NCI-H2029 (cell line): ENCODE measurements at regions not wholly inside any gene's neighbourhood (a gene's known extent, or its start where the extent isn't known, plus 50 kb on each side); places are given as distances from the start of the nearest gene placed in this dataset.

Experiments used
- DNase-seq: peaks from one replicate; lab custom pipeline; 2025; lab: John Stamatoyannopoulos, UW

DNA sequence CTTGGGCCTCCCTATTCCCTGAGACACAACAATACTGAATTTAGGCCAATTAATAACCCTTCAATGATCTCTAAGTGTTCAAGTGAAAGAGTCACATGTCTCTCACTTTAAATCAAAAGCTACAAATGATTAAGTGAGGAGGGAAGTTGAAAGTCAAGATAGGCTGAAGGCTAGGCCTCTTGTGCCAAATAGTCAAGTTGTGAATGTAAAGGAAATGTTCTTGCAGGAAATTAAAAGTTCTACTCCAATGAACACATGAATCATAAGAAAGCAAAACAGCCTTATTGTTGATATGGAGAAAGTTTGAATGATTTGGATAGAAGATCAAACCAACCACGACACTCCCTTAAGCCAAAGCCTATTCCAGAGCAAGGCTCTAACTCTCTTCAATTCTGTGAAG is 286.9 kb downstream of the MEIS1 start:
- no peak for DNase-seq

DNA sequence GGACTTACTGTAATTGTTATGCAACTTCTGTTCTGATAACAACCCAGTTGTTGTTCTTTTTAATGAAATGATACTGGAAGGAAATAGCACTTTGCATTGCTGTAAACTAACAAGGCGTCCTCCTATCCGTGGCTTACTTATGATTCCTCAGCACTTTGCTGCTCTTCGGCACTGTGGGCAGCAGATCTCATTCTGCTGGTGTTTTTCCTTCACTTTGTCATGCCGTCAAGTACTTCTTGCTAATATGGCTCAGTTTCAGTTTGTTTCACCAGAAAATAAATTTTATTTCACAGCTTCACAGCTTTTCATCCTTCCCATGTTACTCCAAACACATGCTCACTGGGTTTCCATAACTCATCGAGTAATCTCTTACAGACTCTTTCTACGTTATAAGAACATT is 289.3 kb downstream of the MEIS1 start:
- no peak for DNase-seq

- DNase-seq, result no peak
Measured at GRCh38 chr2:66729416-66730330, 294.7 kb downstream of the MEIS1 start.

GRCh38 chr2:66730441-66730840 is 295.5 kb downstream of the MEIS1 start:
- no peak for DNase-seq

DNA sequence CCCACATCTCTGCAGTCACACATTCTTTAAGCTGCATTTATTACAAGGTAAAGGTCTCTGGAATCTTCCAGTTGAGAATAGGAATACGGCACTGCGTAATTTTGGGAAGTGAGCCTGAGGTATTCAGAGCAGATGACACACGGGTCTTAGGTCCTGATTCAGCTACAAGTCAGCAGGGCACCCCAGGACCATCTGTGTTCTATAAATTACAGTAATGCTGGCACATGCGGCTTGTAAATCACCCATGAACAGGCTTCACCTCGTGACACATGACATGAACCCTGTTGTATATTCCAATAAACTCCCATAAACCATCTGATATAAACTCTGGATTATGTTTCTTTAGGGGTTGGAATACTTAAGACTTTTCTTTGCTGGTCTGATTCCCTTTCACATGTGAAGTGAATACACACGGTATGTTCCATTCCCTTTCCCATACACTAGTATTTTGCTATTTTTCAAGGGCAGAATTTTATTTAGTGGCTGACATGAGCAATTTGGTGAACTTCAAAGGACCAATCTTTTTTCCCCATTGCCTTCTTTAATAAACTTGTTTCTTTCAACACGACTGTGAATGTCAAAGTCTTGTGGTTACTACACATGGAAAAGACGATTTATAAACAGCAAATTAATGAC is 298.6 kb downstream of the MEIS1 start:
- no peak for DNase-seq

DNA sequence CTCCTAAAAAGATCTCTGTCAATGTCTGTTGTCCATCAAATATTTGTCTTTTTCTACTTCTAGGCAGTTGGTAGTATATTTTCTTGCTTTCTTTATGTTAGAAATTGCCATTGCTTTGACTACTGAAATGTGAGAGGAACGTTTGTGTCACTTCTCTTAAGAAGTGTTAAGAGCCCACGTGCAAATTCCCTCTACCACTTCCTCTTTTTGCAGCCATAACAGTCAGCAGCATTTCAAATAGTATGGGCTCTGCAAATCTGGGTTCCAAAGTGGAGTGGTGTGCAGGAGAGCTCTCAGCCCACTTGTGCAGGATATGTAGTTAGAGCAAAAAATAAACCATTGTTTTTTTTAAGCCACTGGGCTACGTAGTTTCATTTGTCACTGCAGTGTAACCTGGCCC is 314.0 kb downstream of the MEIS1 start:
- no peak for DNase-seq

DNA sequence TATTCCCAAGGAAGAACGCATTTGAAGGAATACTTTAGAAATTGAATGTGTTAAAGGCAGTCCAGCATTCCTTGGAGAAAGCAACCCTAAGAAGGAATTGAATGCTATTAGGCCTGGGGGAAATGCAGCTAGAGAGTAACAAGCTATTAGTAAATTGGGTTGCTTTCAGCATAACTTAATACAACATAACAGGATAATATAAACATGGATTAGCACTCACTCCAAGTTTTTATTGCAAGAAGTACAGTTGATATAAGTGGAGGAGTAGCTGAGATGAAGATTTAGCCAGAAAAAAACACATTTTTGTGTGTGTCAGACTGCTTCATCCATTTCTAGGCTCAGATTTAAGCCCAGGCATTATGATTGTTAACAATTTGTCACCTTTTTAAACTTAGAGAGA is 314.6 kb downstream of the MEIS1 start:
- DNase-seq, result no peak

- DNase-seq, result no peak
Measured at GRCh38 chr2:66753257-66753656, 318.3 kb downstream of the MEIS1 start.

DNA sequence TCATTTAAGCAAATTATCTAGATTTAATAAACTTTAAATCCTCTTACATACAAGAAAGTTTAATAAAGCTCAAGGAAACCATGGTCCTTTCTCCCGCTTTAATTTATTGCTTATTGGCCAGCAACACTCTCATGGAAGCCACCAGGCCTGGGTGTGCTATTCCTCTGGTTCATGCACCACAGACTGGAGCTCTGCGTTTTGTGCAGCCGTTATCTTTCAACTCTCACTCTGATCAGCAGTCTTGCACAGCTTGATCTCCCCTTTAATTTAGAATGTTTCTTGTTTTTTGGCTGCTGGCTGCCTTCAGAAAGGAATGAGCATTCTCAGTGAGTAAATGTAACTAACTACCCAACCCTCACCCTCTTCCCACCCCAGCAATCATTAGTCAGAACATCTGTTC is 318.7 kb downstream of the MEIS1 start:
- DNase-seq, result no peak

- DNase-seq, result no peak
Measured at GRCh38 chr2:66755974-66756373, 321.0 kb downstream of the MEIS1 start.

DNA sequence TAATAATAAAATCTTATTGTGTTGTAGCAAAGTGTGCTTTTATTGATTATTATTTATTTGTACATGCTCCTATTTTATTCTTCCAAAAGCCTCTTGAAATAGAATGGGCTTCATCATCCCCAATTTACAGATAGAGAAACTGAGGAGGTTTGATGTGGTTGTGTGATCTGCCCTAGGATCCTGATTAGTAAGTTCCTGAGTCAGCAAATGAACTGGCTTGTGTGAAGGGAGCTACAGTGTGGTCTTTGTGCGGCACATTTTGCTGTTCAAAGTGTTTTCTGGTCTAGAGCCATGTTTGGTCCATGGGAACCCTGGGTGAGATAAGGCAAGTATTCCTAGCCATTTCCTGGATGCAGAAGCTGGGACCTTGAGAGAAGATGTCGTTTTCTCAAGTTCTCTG is 326.9 kb downstream of the MEIS1 start:
- DNase-seq, result no peak

- DNase-seq, result no peak
Measured at GRCh38 chr2:66762761-66763160, 327.8 kb downstream of the MEIS1 start.

- DNase-seq, result no peak
Measured at GRCh38 chr2:66766582-66766981, 331.7 kb downstream of the MEIS1 start.

GRCh38 chr2:66771359-66771976 is 336.5 kb downstream of the MEIS1 start:
- no peak for DNase-seq

GRCh38 chr2:66772618-66773017 is 337.7 kb downstream of the MEIS1 start:
- DNase-seq, result no peak

DNA sequence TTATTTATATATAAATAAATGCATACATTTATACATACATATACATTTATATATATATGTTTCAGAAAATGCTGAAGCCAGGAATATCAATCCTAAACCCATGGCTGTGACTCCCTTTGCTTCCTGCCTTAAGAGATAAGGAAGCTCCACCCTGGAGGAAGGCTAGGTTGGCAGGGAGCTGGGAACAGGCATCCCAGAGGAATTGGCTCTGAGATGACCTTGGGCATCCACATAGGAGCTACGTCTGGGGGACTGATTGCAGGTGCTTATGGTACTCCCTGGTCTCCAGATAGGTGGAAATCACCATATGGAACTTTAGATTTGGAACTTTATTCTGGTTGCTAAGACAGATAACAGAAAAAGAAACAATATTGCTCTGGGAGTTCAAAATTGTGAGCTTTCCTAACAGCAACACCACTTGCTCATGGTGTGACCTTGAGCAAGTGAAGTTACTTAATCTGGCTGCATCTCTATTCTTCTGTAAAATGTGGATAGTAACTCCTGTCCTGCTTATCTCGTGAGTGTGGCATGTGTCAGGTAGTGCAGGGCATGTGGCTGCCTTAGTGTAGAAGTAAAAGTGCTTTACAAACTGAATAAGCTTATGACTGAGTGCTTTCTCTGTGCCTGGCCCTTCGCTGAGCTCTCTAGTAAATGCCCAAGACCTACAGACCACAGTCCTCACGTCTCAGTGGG is 341.0 kb downstream of the MEIS1 start:
- no peak for DNase-seq

DNA sequence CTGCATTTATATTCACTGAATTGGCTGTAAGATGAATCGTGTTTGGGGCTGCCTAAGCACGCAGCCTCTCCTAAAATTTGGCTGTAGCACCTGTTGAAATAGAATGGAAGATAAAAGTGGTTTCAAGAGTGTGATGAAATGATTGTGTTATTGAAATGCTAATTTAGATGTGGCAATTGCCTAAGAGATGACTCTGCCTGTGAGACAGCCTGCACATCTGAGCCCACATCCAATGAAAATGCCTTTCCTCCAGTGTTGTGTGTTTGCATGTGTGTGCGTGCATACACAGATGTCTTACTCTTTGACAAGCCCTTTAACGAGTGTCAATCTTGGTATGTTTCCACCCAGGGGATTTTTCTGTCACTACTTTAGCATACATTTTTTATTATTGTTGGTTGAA is 346.9 kb downstream of the MEIS1 start:
- DNase-seq, result no peak

- no peak for DNase-seq
Measured at GRCh38 chr2:66782780-66783361, 347.9 kb downstream of the MEIS1 start.

- DNase-seq, result no peak
Measured at GRCh38 chr2:66789741-66790140, 354.8 kb downstream of the MEIS1 start.

DNA sequence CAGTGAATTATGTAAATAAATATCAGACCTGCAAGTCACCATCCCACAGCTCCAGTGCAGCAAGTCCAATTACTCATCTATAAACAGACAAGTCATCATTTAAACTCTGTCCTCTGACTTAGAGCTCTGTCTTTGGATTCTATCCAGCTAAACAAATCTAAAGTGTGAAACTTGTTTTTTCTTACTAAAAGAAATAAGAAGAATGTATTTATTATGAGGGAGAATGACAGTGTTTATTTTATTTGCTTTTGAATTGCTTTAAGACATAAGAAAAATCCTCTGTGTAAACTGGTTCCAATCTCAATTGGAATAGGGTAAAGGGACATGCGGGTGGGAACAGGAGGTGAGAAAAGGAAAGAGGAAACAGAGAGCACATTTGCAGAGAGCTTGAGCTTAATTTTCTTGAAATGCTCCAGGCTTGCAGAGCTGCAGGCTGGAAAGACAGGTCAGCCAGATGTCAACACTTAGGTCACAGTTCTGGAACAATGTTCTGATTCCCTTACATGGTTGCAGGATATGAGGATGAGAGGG is 355.8 kb downstream of the MEIS1 start:
- no peak for DNase-seq

DNA sequence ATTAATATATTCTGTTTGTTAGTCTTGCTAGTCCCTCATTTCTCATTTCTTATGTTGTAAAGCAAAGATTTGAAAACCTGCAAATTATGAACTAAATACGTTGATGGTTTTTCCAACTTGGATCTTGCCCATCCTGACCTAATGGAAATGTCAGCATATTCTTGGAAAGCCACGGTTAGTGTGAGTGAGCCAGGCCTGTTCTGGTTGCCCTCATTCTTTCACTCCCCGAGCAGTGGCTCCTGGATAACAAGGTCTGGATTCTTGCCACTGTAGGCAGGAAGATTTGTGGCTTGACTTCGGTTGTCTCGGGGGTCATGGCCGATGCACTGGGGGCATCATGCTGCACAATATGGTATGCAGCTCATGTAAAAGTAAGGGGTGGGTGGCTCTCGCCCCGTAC is 359.1 kb downstream of the MEIS1 start:
- no peak for DNase-seq

GRCh38 chr2:66794551-66794950 is 359.6 kb downstream of the MEIS1 start:
- no peak for DNase-seq
